ENCODE measurements at regions not wholly inside any gene's neighbourhood (a gene's known extent, or its start where the extent isn't known, plus 50 kb on each side); places are given as distances from the start of the nearest gene placed in this dataset.
"Not testable (repeated sequence)": the region's sequence is repeated elsewhere in the genome, so short reads cannot be mapped to it uniquely, and the experiment has no call there.

GRCh38 chrX:120727452-120727851 is 97.6 kb upstream of the C1GALT1C1 start:
- TF ChIP-seq JUND (IDR thresholded peaks at IDR 0.05; ENCODE audit: low read depth) = no peak
- DNase-seq (ENCODE audit: low read depth in 1 of 2, low spot score in 1 of 2) = no peak
- in situ Hi-C loops (cut with HindIII; ENCODE audit: low pct_unique_long_range_greater_than_20kb, low sequenced_read_pairs) = no loop called here

GRCh38 chrX:120726294-120726693 is 96.4 kb upstream of the C1GALT1C1 start:
- DNase-seq (ENCODE audit: low read depth in 1 of 2, low spot score in 1 of 2) = no peak
- in situ Hi-C loops (cut with HindIII; ENCODE audit: low pct_unique_long_range_greater_than_20kb, low sequenced_read_pairs) = no loop called here
- TF ChIP-seq JUND (IDR thresholded peaks at IDR 0.05; ENCODE audit: low read depth) = no peak

- TF ChIP-seq JUND (IDR thresholded peaks at IDR 0.05; ENCODE audit: low read depth) = no peak
- in situ Hi-C loops (cut with HindIII; ENCODE audit: low pct_unique_long_range_greater_than_20kb, low sequenced_read_pairs) = no loop called here
- peak in 1 of 2 experiments; percentile 16 for DNase-seq (ENCODE audit: low read depth in 1 of 2, low spot score in 1 of 2)
Observed at GRCh38 chrX:120725874-120726273, 96.0 kb upstream of the C1GALT1C1 start.

GRCh38 chrX:120719622-120720021 is 89.8 kb upstream of the C1GALT1C1 start:
- DNase-seq (ENCODE audit: low read depth in 1 of 2, low spot score in 1 of 2) = no peak
- in situ Hi-C loops (cut with HindIII; ENCODE audit: low pct_unique_long_range_greater_than_20kb, low sequenced_read_pairs) = no loop called here
- no peak for TF ChIP-seq JUND (IDR thresholded peaks at IDR 0.05; ENCODE audit: low read depth)

GRCh38 chrX:120718969-120719368 is 89.1 kb upstream of the C1GALT1C1 start:
- no peak for DNase-seq (ENCODE audit: low read depth in 1 of 2, low spot score in 1 of 2)
- TF ChIP-seq JUND (IDR thresholded peaks at IDR 0.05; ENCODE audit: low read depth) = no peak
- in situ Hi-C loops (cut with HindIII; ENCODE audit: low pct_unique_long_range_greater_than_20kb, low sequenced_read_pairs) = no loop called here

- in situ Hi-C loops (cut with HindIII; ENCODE audit: low pct_unique_long_range_greater_than_20kb, low sequenced_read_pairs); DNase-seq (ENCODE audit: low read depth in 1 of 2, low spot score in 1 of 2): not testable (repeated sequence)
Observed at GRCh38 chrX:120702337-120702736, 72.5 kb upstream of the C1GALT1C1 start.

GRCh38 chrX:120697053-120697452 is 67.2 kb upstream of the C1GALT1C1 start:
- no peak for TF ChIP-seq JUND (IDR thresholded peaks at IDR 0.05; ENCODE audit: low read depth)
- in situ Hi-C loops (cut with HindIII; ENCODE audit: low pct_unique_long_range_greater_than_20kb, low sequenced_read_pairs) = no loop called here
- no peak for DNase-seq (ENCODE audit: low read depth in 1 of 2, low spot score in 1 of 2)

- in situ Hi-C loops (cut with HindIII; ENCODE audit: low pct_unique_long_range_greater_than_20kb, low sequenced_read_pairs) = no loop called here
- TF ChIP-seq JUND (IDR thresholded peaks at IDR 0.05; ENCODE audit: low read depth) = no peak
- DNase-seq (ENCODE audit: low read depth in 1 of 2, low spot score in 1 of 2) = no peak
Observed at GRCh38 chrX:120692319-120692718, 62.5 kb upstream of the C1GALT1C1 start.

- DNase-seq (ENCODE audit: low read depth in 1 of 2, low spot score in 1 of 2) = no peak
- in situ Hi-C loops (cut with HindIII; ENCODE audit: low pct_unique_long_range_greater_than_20kb, low sequenced_read_pairs) = no loop called here
- no peak for TF ChIP-seq JUND (IDR thresholded peaks at IDR 0.05; ENCODE audit: low read depth)
Observed at GRCh38 chrX:120690941-120691340, 61.1 kb upstream of the C1GALT1C1 start.

- in situ Hi-C loops (cut with HindIII; ENCODE audit: low pct_unique_long_range_greater_than_20kb, low sequenced_read_pairs) = no loop called here
- DNase-seq (ENCODE audit: low read depth in 1 of 2, low spot score in 1 of 2) = no peak
- TF ChIP-seq JUND (IDR thresholded peaks at IDR 0.05; ENCODE audit: low read depth) = no peak
Observed at GRCh38 chrX:120690344-120690743, 60.5 kb upstream of the C1GALT1C1 start.

- in situ Hi-C loops (cut with HindIII; ENCODE audit: low pct_unique_long_range_greater_than_20kb, low sequenced_read_pairs) = no loop called here
- no peak for DNase-seq (ENCODE audit: low read depth in 1 of 2, low spot score in 1 of 2)
- no peak for TF ChIP-seq JUND (IDR thresholded peaks at IDR 0.05; ENCODE audit: low read depth)
Observed at GRCh38 chrX:120680090-120680489, 50.2 kb upstream of the C1GALT1C1 start.
